SK-MEL-5 (cell line): ENCODE measurements at regions not wholly inside any gene's neighbourhood (a gene's known extent, or its start where the extent isn't known, plus 50 kb on each side); places are given as distances from the start of the nearest gene placed in this dataset.
A peak's percentile ranks its signal among the peaks of the same experiment; 100 is the strongest.
"Not testable (repeated sequence)": the region's sequence is repeated elsewhere in the genome, so short reads cannot be mapped to it uniquely, and the experiment has no call there.

Experiments
- DNase-seq: peaks from one replicate; pipeline ENCODE4 v3.0.0-alpha.2; 2016; ENCODE audit warnings: low read depth, low spot score
- in situ Hi-C: cut with HindIII; loops from 2 replicates; pipeline ENCODE4 v1.10.0; 2016; ENCODE audit warnings: low sequenced_read_pairs, high pct_unique_total_duplicates, low pct_unique_long_range_greater_than_20kb

DNA sequence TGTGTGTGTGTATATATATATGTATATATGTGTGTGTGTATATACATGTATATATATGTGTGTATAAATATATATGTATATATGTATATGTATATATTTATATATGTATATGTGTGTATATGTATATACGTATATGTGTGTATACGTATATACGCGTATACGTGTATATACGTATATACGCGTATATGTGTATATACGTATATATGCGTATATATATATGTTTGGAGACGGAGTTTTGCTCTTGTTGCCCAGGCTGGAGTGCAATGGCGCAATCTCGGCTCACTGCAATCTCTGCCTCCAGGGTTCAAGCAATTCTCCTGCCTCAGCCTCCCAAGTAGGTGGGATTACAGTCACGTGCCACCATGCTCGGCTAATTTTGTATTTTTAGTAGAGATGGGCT lies 212.6 kb downstream of the KCNJ2 start:
- DNase-seq, in situ Hi-C loops: not testable (repeated sequence)

DNA sequence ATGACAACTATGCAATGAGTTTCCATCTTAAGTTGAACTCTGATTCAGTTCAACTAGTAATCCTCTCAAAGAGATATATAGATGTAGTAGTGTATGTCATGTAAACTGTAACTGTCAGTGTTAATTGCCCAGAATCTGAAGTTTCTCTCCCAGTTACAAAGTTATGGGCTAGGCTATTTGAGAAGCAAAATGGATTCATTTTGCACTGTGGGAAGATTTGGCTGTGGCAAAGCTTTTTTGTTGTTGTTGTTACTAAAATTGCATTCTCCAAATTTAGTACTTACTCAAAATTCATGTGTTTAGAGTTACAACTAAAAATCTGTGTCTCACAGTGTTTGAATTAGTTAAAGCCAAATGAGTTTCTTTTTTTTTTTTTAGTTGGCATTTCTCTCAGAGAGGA lies 219.0 kb downstream of the KCNJ2 start:
- in situ Hi-C loops = no loop called here
- DNase-seq = no peak

DNA sequence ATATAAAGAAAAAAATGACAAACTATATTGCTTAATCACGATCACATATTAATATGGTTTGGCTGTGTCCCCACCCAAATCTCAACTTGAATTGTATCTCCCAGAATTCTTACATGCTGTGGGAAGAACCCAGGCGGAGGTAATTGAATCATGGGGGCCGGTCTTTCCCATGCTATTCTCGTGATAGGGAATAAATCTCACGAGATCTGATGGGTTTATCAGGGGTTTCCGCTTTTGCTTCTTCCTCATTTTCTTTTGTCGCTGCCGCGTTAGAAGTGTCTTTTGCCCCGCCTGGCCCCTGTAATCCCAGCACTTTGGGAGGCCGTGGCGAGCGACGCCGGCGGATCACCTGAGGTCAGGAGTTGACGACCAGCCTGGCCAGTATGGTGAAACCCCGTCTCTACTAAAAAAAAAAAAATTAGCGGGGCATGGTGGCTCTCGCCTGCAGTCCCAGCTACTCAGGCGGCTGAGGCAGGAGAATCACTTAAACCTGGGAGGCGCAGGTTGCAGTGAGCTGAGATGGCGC lies 220.0 kb downstream of the KCNJ2 start:
- in situ Hi-C loops, DNase-seq: not testable (repeated sequence)

DNA sequence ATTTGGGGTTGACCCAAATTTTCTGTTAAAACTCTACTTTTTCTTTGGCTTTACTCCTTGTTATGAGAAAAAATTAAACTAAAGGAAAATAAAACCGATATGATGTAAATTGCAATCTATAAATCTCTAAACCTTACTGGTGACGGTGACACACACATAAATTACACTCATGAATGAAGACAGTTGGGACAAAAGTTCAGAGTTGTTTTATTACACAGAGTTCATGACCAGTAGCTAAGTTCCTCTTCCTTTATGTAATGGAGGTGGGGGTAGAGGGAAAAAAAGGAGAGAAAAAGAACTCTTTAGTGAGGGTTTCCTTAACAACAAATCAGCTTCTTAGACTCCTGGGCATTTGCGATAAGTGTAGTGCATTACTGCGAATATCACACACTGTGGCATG lies 220.7 kb downstream of the KCNJ2 start:
- in situ Hi-C loops = no loop called here
- DNase-seq = no peak

DNA sequence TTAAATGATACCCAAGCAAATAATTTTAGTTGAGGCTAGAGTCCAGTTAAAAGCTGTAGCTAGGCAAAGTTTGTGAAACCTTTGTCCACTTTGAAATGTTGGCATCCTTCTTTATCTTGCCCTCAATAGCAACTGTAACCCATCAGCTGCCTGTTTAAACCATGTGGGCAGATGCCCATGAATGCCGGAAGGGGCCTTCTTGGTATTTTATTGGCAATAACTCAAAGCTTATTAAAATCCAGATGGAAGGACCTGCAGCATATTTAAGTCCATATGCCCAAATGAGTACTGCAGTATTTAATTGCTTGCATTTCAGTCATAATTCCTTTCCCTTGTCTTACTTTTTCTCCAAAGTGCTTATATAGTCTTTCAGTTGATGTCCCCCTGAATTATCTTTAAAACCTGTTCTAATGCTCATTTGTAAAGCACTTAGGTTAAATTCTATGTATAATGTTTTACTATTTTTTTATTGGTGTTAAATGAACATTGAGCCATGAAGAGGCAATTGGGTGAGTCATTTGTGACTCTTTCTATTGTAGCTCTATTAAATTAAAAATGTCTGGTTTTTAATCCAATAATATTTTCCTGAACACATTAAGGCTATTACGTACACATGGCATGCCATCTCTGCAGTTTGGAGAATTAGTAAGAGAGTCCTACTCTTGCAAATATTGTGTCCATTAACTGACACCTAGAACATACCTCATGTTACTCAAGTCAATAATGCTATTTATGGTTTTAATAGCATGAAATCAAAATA lies 225.3 kb downstream of the KCNJ2 start:
- in situ Hi-C loops = no loop called here

DNA sequence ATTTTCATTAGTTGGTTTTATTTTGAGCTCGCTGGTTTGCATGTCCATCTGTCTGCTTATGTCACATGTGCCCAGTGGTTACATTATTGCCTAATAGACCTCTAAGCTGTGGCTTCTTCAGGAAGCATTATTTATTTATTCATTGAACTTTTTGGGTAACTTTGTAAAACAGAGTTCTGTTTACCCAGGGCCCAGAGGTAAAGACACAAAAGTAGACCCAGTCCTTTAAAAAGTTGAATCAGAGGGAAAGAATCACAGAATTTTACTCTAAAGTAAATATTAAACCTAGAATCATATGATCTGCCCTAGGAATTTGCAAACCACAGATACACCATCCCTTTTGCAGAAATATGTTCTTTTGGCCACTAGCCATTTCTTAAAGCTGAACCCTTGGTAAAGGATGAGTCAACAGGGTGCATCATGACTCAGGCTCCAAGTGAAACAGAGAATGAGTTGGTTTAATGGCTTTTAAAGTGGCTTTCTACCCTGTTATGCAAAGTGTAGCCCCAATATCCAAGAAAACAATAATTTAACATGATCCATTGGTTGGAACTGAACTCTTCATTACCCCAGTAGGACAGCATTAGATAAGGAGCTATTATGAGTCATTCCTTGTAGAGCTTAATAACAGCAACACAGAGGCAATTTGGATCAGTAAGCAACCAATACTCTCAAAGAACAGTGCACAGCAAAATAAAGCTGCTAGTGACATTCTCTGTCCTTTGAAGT lies 236.3 kb downstream of the KCNJ2 start:
- in situ Hi-C loops = no loop called here

More for the DNA sequence above, 225.3 kb downstream of the KCNJ2 start:
- DNase-seq = no peak

DNA sequence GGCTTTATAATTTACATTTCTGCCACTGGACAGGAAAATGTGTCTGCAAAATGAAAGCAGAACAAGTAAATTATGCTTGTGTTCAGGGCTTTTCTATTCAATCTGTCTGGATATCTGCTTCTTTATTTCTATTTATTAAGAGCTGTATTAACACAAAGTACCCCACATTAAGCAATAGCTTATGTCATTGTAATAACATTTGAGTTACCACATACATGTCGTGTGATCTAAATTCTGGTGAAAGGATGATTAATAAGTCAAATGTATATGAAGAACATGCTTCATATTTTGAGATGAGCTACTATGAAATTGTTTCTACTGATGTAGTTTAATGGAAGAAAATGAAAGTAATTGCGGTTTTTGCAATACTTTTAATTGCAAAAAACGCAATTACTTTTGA lies 238.2 kb downstream of the KCNJ2 start:
- no peak for DNase-seq
- in situ Hi-C loops = no loop called here

More for the DNA sequence above, 236.3 kb downstream of the KCNJ2 start:
- peak; percentile 82 for DNase-seq

DNA sequence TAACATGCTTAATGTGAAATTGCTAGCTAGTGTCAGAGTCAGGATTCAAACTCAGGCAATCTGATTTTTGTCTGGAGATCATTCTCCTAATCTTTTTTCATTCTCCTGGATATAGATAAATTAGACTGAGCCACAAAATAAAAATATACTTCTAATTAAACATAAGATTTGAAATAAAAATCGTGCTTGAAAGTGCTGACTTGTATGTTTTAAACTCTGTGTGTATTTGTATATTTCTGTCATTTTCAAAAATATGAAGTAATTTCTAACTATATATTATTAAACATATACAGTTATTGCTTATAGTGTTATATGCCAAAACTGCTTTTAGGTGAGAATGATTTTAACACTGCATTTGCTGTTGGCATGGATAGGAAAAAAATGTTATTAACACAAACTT lies 239.4 kb downstream of the KCNJ2 start:
- in situ Hi-C loops = no loop called here
- no peak for DNase-seq

DNA sequence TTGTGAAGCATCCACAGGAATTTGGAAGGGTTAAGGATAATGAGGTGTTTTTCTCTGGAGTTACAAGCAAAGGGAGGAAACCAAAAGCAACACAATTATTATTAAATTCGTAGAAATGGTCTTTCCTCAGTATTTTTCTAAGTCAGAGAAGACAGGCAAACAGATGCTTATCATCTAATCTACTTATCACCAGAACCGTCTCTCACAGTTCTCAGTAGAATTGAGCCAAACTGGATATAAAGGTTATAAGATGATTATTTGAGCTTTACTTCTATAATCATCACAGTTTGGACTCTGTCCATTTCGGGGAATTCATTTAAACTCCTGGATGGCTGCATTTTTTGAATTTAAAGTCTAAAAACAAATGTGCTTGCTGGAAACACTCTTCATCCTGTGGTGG lies 245.0 kb downstream of the KCNJ2 start:
- in situ Hi-C loops = no loop called here
- no peak for DNase-seq

DNA sequence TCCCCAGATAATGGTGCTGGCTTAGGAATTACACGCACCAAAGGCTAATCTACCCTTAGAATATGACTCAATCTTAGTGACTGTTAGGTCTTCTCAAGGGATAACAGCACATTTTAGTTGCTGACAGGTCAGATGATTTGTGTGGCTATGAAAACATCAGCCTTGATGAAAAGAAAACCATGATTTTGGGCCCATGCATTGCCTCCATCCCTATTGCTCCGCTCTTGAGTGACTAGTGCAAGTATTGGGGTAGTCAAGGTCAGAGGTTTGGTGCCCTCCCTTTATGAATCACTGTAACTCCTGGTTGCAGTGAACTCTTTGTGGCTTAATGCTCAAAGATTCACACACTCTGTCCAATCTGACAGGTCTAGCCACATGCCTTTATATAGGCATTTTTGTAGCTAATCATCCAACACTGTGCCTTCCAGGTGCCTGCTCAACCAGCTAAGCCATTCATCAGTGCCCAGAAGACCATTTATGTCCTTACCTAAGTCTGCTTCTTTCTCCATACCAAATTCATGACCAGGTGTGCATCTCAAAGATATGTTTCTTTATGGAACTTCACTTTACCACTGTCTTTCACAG lies 251.6 kb downstream of the KCNJ2 start:
- no peak for DNase-seq
- in situ Hi-C loops = no loop called here

DNA sequence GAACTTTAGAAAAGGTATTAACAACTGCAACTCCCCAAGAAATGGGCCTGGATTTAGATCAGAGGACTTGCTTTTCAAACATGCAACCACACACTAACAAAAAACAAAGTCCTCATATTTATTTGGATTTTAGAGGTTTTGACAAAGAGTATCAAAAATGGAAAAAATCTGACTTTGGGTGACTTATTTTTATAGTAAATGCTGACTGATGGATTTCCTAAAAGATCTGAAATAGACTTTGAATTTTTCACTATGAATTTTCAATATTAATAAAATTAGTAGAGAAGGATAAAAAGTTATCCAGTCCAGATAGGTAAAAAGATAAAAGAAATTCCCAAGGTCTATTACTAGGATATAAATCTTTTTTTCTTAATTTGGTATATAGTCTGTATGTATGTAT lies 253.5 kb downstream of the KCNJ2 start:
- in situ Hi-C loops = no loop called here
- DNase-seq = no peak

DNA sequence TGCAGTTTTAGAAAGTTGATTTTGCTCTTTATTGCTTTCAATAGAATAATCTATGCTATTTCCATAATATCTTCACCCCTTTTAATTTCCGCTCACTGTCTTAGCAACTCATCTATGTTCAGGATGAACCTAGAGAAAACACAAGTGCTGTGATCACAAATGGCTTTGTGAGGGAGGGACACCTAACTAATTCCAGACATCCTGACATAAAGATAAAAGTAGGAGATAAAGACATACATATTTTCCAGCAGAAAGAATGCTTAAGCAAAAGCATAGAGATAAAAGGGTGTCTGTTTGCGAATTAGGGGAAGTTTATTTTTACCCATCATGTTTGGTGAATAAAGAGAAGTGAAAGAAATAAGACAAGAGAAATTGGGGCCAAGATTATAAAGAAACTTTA lies 254.2 kb downstream of the KCNJ2 start:
- in situ Hi-C loops = no loop called here
- DNase-seq = no peak

DNA sequence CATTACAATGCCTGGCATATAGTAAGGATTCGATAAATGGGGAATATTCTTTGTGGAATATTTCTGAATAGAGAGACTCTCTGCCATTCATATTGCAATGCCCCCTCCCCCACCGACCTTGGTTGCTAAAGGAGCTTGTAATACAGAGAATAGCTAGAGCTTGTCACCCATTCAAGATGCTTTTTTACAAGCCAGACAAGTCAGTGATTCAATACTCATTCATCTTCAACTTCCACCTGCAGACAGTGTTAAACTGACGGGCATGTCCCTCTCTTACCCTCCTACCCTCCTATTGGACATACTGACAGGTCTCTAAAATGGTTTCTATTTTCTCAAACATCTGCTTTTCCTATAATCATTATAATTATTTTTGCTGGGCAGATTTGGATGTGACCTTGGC lies 257.4 kb downstream of the KCNJ2 start:
- DNase-seq = no peak
- in situ Hi-C loops = no loop called here

DNA sequence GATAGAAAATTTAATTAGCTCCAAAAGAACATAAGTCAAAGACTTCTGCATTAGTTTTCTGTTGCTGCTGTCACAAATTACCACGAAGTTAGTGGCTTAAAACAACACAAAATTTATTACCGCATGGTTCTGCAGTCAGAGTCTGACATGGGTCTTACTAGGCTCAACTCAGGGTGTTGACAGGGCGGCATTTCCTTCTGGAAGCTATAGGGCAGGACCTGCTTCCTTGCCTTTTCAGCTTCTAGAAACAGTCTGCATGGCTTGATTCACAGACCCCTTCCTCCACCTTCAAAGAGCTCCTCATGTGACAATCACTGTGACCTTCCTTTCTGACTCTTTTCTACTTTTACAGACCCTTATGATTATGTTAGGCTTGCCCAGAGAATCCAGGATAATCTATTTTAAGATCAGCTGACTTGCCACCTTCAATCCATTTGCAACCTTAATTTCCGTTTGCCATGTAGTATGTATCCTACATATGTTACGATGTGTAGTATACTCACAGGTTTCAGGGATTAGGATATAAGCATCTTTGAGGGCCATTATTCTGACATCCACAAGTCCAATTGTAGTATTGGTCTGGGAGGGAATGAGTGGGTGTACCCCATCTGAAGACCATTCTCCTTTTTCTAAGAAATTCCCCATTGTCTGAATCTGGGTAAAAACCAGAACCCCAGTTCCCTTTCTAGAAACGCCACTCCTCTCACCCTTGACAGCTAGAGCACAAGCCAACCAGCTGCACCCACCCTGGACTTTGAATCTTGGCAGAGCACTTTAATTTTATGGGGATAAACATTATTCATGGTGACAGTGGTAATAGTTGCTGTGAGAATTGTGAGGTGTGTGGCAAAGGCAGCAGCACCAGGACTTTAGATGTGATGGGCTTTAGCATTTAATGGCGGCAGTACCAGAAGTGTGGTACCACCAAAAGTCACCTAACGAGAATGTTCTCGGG lies 265.5 kb downstream of the KCNJ2 start:
- in situ Hi-C loops = no loop called here
- no peak for DNase-seq

DNA sequence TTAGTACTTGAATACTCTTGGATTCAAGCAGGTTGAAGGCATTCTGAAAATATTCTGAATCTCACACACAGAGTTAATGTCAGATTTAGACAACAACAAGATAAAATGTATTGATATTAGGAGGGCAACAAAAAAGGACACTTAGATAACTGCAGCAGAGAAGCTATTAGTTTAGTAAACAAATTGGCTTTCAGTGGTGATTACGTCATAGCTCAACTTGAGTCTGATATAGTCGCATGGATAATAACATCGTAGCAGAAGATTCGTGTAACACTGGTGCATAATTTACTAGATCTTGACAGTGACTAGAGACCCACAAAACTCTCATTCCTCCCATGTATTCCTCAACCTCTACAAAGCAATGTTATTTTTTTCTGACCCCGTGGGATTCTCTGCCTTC lies 268.3 kb downstream of the KCNJ2 start:
- DNase-seq = no peak
- in situ Hi-C loops = no loop called here

DNA sequence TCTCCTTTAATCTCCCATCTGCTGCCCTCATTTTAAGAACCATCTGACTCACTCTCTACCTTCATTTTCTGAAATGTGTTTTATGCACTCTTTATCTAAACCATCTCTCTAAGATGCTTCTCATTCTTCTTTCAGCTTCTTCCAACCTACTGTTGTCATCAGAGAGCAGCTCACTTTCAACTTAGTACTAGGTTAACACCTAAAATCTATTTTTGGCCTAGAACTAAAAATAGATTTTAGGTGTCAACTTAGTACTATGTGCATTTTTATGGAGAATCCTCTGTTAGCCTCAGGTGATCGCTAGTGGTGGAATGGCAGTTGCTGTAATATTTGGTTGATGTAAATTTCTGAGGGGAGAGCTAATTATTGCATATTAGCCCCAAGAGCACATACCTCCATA lies 277.1 kb downstream of the KCNJ2 start:
- in situ Hi-C loops = no loop called here
- DNase-seq = no peak

DNA sequence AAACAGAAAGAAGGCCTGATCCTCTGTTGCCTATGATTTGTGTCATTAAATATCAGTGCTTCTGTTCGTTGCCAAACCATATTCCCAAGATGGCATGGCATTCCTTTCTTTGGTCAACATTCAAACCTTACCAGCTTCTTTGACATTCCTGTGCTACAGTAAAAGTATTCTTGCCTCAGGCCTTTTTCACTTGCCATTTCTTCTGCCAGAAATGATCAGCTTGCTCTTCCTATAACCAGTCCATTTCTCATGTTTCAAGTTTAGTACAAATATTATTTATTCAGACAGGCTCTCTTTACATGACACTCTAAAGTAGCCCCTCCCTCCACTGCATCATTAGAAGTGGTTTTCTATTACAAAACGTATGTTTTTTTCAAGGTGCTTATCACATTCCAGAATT lies 278.3 kb downstream of the KCNJ2 start:
- in situ Hi-C loops = no loop called here
- peak; percentile 12 for DNase-seq

DNA sequence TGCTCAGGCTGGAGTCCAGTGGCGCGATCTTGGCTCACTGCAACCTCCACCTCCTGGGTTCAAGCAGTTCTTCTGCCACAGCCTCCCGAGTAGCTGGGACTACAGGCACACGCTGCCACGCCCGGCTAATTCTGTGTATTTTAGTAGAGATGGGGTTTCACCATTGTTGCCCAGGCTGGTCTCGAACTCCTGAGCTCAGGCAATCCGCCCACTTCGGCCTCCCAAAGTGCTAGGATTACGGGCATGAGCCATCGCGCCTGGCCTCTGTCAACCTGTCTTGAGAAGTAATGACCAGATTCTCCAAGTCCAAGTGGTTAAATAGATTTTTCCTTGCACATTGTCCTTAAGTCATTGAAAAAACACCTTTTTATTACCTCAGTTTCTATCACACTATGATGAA lies 283.7 kb downstream of the KCNJ2 start:
- in situ Hi-C loops, DNase-seq: not testable (repeated sequence)
